GM12878 (cell line): ENCODE measurements at regions not wholly inside any gene's neighbourhood (a gene's known extent, or its start where the extent isn't known, plus 50 kb on each side); places are given as distances from the start of the nearest gene placed in this dataset.

Source experiments
- EZH2 ChIP-seq: IDR thresholded peaks from 2 replicates; pipeline ENCODE4 v1.6.1; 2012; ENCODE audit warnings: low read depth, mild to moderate bottlenecking, control low read depth, inconsistent platforms, low read length, borderline replicate concordance; ENCODE audit not compliant: control insufficient read depth
- FOXM1 ChIP-seq: IDR thresholded peaks from 2 replicates; pipeline ENCODE4 v1.6.1; 2012; ENCODE audit warnings: low read depth, mild to moderate bottlenecking, inconsistent platforms, low read length, moderate library complexity
- NFYA ChIP-seq: IDR thresholded peaks from 2 replicates; pipeline ENCODE4 v1.6.1; 2011; ENCODE audit warnings: low read depth, mild to moderate bottlenecking, low read length, improper control_type of control experiment, borderline replicate concordance
- NRF1 ChIP-seq: conservative IDR thresholded peaks from 2 replicates; pipeline ENCODE4 v1.6.1; 2011; ENCODE audit warnings: mild to moderate bottlenecking, low read depth, low read length, improper control_type of control experiment
- POLR2A ChIP-seq: IDR thresholded peaks from 2 replicates; pipeline ENCODE4 v1.6.1; 2011; ENCODE audit warnings: low read depth, mild to moderate bottlenecking, low read length
- POLR2AphosphoS5 ChIP-seq: IDR thresholded peaks from 2 replicates; pipeline ENCODE4 v1.6.1; 2011; ENCODE audit warnings: mild to moderate bottlenecking, low read length, inconsistent platforms
- SMARCA5 ChIP-seq: fragments of 450-650 bp; IDR thresholded peaks from 2 replicates; pipeline ENCODE4 v1.6.1; 2017; ENCODE audit warnings: mild to moderate bottlenecking
- ZNF24 ChIP-seq: fragments of 450-650 bp; IDR thresholded peaks from 2 replicates; pipeline ENCODE4 v1.6.1; 2017; ENCODE audit warnings: antibody characterized with exemption, mild to moderate bottlenecking
- ZNF274 ChIP-seq: IDR thresholded peaks from one replicate; pipeline ENCODE4 v1.8.0; 2011; ENCODE audit not compliant: insufficient read length, insufficient read depth
- TF ChIP-seq, protein P1 (sequence below), 3 experiments: IDR thresholded peaks in 2 of 3; conservative IDR thresholded peaks in 1 of 3; 2 replicates each; pipeline ENCODE4 v1.5.1; 2011; ENCODE audit warnings: low read depth in 3 of 3, low read length in 3 of 3, mild to moderate bottlenecking in 3 of 3, control low read depth in 2 of 3, moderate library complexity in 2 of 3, inconsistent platforms in 1 of 3, mixed read lengths in 1 of 3; ENCODE audit not compliant: control insufficient read depth in 2 of 3, insufficient read depth in 1 of 3; ENCODE audit errors: extremely low read depth in 1 of 3

DNA sequence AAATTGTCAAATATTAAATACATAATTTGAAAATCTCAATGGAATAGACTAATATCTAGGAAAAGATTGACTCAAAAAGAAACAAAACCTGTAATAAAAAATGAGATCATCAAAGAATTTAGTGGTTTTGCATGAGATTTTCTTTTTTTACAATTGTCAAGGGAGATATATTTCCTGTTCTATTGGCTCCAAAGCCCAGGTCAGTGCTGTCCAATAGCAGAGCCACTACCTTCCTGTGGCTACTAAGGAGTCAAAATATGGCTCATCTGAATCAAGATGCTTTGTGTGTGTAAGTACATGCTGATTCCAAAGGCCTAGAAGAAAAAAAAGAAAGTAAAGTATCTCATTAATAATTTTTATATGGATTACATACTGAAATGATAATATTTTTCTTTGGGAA is 191.9 kb downstream of the C7orf25 start:
- TF ChIP-seq NRF1 (no peak), NFYA (no peak), FOXM1 (no peak), EZH2 (no peak), POLR2AphosphoS5 (no peak), ZNF274 (no peak), SMARCA5 (no peak), POLR2A (no peak), ZNF24 (no peak)
- TF ChIP-seq, protein P1, sequence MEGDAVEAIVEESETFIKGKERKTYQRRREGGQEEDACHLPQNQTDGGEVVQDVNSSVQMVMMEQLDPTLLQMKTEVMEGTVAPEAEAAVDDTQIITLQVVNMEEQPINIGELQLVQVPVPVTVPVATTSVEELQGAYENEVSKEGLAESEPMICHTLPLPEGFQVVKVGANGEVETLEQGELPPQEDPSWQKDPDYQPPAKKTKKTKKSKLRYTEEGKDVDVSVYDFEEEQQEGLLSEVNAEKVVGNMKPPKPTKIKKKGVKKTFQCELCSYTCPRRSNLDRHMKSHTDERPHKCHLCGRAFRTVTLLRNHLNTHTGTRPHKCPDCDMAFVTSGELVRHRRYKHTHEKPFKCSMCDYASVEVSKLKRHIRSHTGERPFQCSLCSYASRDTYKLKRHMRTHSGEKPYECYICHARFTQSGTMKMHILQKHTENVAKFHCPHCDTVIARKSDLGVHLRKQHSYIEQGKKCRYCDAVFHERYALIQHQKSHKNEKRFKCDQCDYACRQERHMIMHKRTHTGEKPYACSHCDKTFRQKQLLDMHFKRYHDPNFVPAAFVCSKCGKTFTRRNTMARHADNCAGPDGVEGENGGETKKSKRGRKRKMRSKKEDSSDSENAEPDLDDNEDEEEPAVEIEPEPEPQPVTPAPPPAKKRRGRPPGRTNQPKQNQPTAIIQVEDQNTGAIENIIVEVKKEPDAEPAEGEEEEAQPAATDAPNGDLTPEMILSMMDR (IDR thresholded peaks at IDR 0.05 in 2 of 3, conservative IDR thresholded peaks at IDR 0.05 in 1 of 3; ENCODE audit: control insufficient read depth in 2 of 3, extremely low read depth in 1 of 3, insufficient read depth in 1 of 3, low read depth in 3 of 3, low read length in 3 of 3) = no peak
